ENCODE measurements at regions not wholly inside any gene's neighbourhood (a gene's known extent, or its start where the extent isn't known, plus 50 kb on each side); places are given as distances from the start of the nearest gene placed in this dataset.

DNA sequence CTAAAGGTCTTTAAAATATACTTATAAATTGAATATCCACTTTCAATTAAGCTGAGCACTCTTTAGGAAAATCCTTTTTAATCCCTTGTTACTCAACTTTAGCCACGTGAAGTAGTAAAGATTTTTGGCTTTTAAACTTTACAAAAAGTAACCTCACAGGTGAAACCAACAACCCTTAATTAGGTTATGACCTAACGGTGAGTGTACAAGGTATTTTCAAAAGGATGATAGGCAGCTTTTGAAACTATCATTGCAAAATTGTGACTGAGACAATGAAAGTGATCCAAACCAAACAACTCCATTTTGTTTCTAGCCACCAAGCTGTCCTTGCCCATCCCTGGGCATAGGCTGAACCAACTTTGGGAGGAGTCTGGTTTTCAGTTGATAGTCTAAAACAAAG is 940.2 kb downstream of the OTOL1 start:
- Histone ChIP-seq H3K36me3 (ENCODE audit: control insufficient read depth, insufficient read depth, low read length) (no peaks in the 10 kb centered on the region), H3K27me3 (ENCODE audit: control insufficient read depth, insufficient read depth, low read length) (no peaks in the 10 kb centered on the region), H3K4me3 (ENCODE audit: low read depth, low read length) (no peak overlapping the region)
- no peak for TF ChIP-seq CTCF (IDR thresholded peaks at IDR 0.05; ENCODE audit: insufficient read depth, low read length, poor library complexity, severe bottlenecking)
- no peak for DNase-seq (ENCODE audit: low read depth)

DNA sequence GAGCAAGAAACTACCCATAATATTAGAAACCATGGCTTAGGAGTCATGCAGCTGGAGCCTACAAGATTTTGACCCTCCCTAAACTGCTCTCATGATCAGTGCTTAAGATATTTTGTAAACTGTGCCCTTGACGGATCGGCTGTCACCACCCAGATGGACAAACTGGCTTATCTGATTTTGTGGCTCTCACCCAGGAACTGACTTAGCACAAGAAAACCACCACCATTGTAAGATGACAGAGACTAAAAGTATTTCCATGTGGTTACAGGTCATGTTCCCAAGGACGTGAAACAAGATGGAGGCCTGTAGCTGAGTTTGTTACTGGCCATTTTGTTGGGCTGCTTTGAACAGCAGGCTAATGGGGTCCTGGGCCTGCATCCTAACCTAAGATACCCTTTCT is 940.9 kb downstream of the OTOL1 start:
- Histone ChIP-seq H3K4me3 (ENCODE audit: low read depth, low read length) (no peak overlapping the region), H3K27me3 (ENCODE audit: control insufficient read depth, insufficient read depth, low read length) (no peaks in the 10 kb centered on the region), H3K36me3 (ENCODE audit: control insufficient read depth, insufficient read depth, low read length) (no peaks in the 10 kb centered on the region)
- no peak for TF ChIP-seq CTCF (IDR thresholded peaks at IDR 0.05; ENCODE audit: insufficient read depth, low read length, poor library complexity, severe bottlenecking)
- DNase-seq (ENCODE audit: low read depth) = peak; percentile 12

DNA sequence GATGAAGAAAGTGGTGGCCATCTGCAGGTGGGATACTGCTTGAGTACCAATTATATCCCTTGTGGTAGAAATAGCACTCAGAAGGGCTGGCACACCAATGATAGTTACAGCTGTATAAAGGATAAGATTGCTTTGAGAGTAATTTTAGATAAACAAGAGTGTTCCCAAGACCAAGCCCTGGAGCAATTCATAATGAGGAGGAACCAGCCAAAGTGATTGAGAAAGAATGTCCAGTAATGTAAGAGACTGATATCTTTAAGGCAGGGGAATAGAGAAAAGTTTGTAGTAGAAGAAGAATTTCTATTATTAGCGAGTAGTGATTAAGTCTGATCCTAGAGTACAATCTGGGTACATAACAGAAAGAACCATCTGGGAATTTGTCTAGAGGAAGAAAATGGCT is 945.1 kb downstream of the OTOL1 start:
- Histone ChIP-seq H3K36me3 (ENCODE audit: control insufficient read depth, insufficient read depth, low read length) (no peaks in the 10 kb centered on the region), H3K4me3 (ENCODE audit: low read depth, low read length) (no peak overlapping the region), H3K27me3 (ENCODE audit: control insufficient read depth, insufficient read depth, low read length) (no peaks in the 10 kb centered on the region)
- no peak for DNase-seq (ENCODE audit: low read depth)
- no peak for TF ChIP-seq CTCF (IDR thresholded peaks at IDR 0.05; ENCODE audit: insufficient read depth, low read length, poor library complexity, severe bottlenecking)

DNA sequence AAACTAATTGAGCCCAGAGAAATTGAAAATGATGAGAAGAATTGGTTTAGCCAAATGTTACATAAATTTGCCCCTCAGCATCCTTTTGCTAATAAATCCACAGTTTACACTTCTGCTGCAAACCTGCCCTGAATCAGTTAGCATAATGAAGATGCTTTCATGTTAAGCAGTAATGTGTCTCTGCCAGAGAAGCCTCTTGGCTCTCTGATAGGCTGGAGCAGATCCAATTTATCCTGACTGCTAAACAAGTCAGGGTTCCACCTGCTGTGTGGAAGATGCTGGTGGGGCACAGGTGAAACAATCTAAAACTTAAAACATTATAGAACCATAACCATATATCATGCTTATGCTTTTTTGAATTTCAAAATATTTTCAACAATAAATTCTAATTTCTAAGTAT is 946.8 kb downstream of the OTOL1 start:
- TF ChIP-seq CTCF (IDR thresholded peaks at IDR 0.05; ENCODE audit: insufficient read depth, low read length, poor library complexity, severe bottlenecking) = no peak
- Histone ChIP-seq H3K36me3 (ENCODE audit: control insufficient read depth, insufficient read depth, low read length) (no peaks in the 10 kb centered on the region), H3K4me3 (ENCODE audit: low read depth, low read length) (no peak overlapping the region), H3K27me3 (ENCODE audit: control insufficient read depth, insufficient read depth, low read length) (no peaks in the 10 kb centered on the region)
- no peak for DNase-seq (ENCODE audit: low read depth)

DNA sequence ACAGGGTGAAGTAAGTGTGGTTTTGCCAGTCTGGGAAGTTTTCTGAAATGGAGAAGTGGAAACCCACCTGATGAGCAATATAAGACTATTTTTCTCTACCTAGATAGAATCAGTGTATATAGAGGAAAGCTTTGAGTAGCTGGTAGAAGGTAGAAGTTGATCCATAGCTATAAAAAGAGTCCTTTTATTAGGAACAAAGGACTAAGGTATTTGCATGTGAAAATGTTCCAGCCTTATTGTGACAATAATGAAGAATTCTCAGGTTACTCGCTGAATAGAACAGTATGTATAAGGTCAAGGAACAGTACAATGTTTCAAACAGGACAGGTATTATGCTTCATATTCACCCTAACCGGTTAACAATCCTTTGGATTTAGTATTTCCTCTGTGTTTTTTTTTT is 972.2 kb downstream of the OTOL1 start:
- Histone ChIP-seq H3K27me3 (ENCODE audit: control insufficient read depth, insufficient read depth, low read length) (no peaks in the 10 kb centered on the region), H3K4me3 (ENCODE audit: low read depth, low read length) (no peak overlapping the region), H3K36me3 (ENCODE audit: control insufficient read depth, insufficient read depth, low read length) (no peaks in the 10 kb centered on the region)
- no peak for TF ChIP-seq CTCF (IDR thresholded peaks at IDR 0.05; ENCODE audit: insufficient read depth, low read length, poor library complexity, severe bottlenecking)
- no peak for DNase-seq (ENCODE audit: low read depth)

- H3K27me3 ChIP-seq (ENCODE audit: control insufficient read depth, insufficient read depth, low read length) = no peaks in the 10 kb centered on the region
- H3K36me3 ChIP-seq (ENCODE audit: control insufficient read depth, insufficient read depth, low read length) = no peaks in the 10 kb centered on the region
- no peak for DNase-seq (ENCODE audit: low read depth)
- no peak overlapping the region for H3K4me3 ChIP-seq (ENCODE audit: low read depth, low read length)
- TF ChIP-seq CTCF (IDR thresholded peaks at IDR 0.05; ENCODE audit: insufficient read depth, low read length, poor library complexity, severe bottlenecking) = no peak
These were observed 990.5 kb downstream of the OTOL1 start for GRCh38 chr3:162487138-162487537.
